ENCODE measurements at regions not wholly inside any gene's neighbourhood (a gene's known extent, or its start where the extent isn't known, plus 50 kb on each side); places are given as distances from the start of the nearest gene placed in this dataset.

DNA sequence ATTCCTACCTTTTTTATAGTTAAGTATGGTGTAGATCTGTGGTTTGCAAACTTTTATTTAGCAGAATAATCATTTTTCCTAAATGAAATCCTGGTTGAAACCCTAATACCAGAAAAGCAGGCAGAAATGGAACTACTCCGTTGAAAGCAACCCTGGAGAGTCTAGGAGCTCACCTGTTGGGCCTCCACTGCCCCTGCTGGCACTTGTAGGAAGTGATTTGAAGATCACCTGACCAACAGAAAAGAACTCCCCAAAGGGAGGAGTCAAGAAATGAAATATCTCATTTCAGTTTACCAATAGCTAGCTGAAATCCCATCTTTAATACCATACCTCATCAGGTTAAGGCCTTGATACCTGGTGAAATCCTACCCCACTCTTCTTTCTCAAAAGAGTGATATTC lies 277.1 kb downstream of the KLHL13 start:
- TF ChIP-seq POLR3A (IDR thresholded peaks at IDR 0.05; ENCODE audit: borderline replicate concordance, extremely low read depth, insufficient read depth, insufficient read length) (no peak), ATF7 (IDR thresholded peaks at IDR 0.05) (no peak)
